ENCODE measurements at regions not wholly inside any gene's neighbourhood (a gene's known extent, or its start where the extent isn't known, plus 50 kb on each side); places are given as distances from the start of the nearest gene placed in this dataset.
"Not testable (repeated sequence)": the region's sequence is repeated elsewhere in the genome, so short reads cannot be mapped to it uniquely, and the experiment has no call there.

GRCh38 chr2:234249034-234249735 lies 198.7 kb downstream of the SPP2 start:
- no peak for DNase-seq (ENCODE audit: low read depth, low spot score)

GRCh38 chr2:234248213-234248710 lies 197.8 kb downstream of the SPP2 start:
- DNase-seq (ENCODE audit: low read depth, low spot score): not testable (repeated sequence)

- no peak for DNase-seq (ENCODE audit: low read depth, low spot score)
Observed at GRCh38 chr2:234247453-234248180, 197.1 kb downstream of the SPP2 start.

- DNase-seq (ENCODE audit: low read depth, low spot score): no peak
Observed at GRCh38 chr2:234245945-234246344, 195.4 kb downstream of the SPP2 start.

- DNase-seq (ENCODE audit: low read depth, low spot score): no peak
Observed at GRCh38 chr2:234243871-234244565, 193.5 kb downstream of the SPP2 start.

- DNase-seq (ENCODE audit: low read depth, low spot score): no peak
Observed at GRCh38 chr2:234242459-234242836, 191.9 kb downstream of the SPP2 start.

GRCh38 chr2:234241656-234242458 lies 191.4 kb downstream of the SPP2 start:
- no peak for DNase-seq (ENCODE audit: low read depth, low spot score)

GRCh38 chr2:234240917-234241316 lies 190.4 kb downstream of the SPP2 start:
- no peak for DNase-seq (ENCODE audit: low read depth, low spot score)

- no peak for DNase-seq (ENCODE audit: low read depth, low spot score)
Observed at GRCh38 chr2:234235191-234235590, 184.7 kb downstream of the SPP2 start.

GRCh38 chr2:234231460-234231859 lies 181.0 kb downstream of the SPP2 start:
- DNase-seq (ENCODE audit: low read depth, low spot score): no peak

GRCh38 chr2:234219046-234219310 lies 168.5 kb downstream of the SPP2 start:
- no peak for DNase-seq (ENCODE audit: low read depth, low spot score)

GRCh38 chr2:234218266-234219045 lies 168.0 kb downstream of the SPP2 start:
- no peak for DNase-seq (ENCODE audit: low read depth, low spot score)

- no peak for DNase-seq (ENCODE audit: low read depth, low spot score)
Observed at GRCh38 chr2:234212534-234212933, 162.0 kb downstream of the SPP2 start.

GRCh38 chr2:234211797-234212196 lies 161.3 kb downstream of the SPP2 start:
- DNase-seq (ENCODE audit: low read depth, low spot score): no peak

- DNase-seq (ENCODE audit: low read depth, low spot score): no peak
Observed at GRCh38 chr2:234206738-234207137, 156.2 kb downstream of the SPP2 start.

GRCh38 chr2:234204480-234204879 lies 154.0 kb downstream of the SPP2 start:
- no peak for DNase-seq (ENCODE audit: low read depth, low spot score)

GRCh38 chr2:234203135-234203984 lies 152.9 kb downstream of the SPP2 start:
- no peak for DNase-seq (ENCODE audit: low read depth, low spot score)

GRCh38 chr2:234202601-234203000 lies 152.1 kb downstream of the SPP2 start:
- no peak for DNase-seq (ENCODE audit: low read depth, low spot score)

GRCh38 chr2:234199996-234200395 lies 149.5 kb downstream of the SPP2 start:
- no peak for DNase-seq (ENCODE audit: low read depth, low spot score)

GRCh38 chr2:234198976-234199375 lies 148.5 kb downstream of the SPP2 start:
- DNase-seq (ENCODE audit: low read depth, low spot score): no peak
